Adrenal gland (tissue), 5 donors: ENCODE measurements at regions not wholly inside any gene's neighbourhood (a gene's known extent, or its start where the extent isn't known, plus 50 kb on each side); places are given as distances from the start of the nearest gene placed in this dataset.
"Not testable (repeated sequence)": the region's sequence is repeated elsewhere in the genome, so short reads cannot be mapped to it uniquely, and the experiment has no call there.

Experiments used
- CTCF ChIP-seq, 6 experiments: fragments of 450-650 bp in 4 of 6; fragments of 200-600 bp in 2 of 6; sonication (generic) in 1 of 6; IDR thresholded peaks; 1 replicate in 5 of 6; 2 replicates in 1 of 6; pipeline versions ENCODE4 v1.5.1 to v1.8.0; 2016 to 2021; ENCODE audit warnings: antibody characterized with exemption in 6 of 6, mild to moderate bottlenecking in 2 of 6, moderate library complexity in 1 of 6
- POLR2A ChIP-seq, 2 donors: fragments of 450-650 bp; IDR thresholded peaks; one replicate each; pipeline ENCODE4 v1.6.1; 2017; ENCODE audit warnings: antibody characterized with exemption in 2 of 2, mild to moderate bottlenecking in 2 of 2, moderate library complexity in 1 of 2
- donor health status: DM: no; HTN: no; CAD: no.

GRCh38 chr15:20144333-20145036 lies 397.1 kb downstream of the GOLGA6L6 start:
- TF ChIP-seq POLR2A, CTCF (IDR thresholded peaks at IDR 0.05): not testable (repeated sequence)
